Bronchial epithelial cell (primary cell): ENCODE measurements at regions not wholly inside any gene's neighbourhood (a gene's known extent, or its start where the extent isn't known, plus 50 kb on each side); places are given as distances from the start of the nearest gene placed in this dataset.
A peak's percentile ranks its signal among the peaks of the same experiment; 100 is the strongest.

ENCODE experiments used
- DNase-seq: peaks from one replicate; pipeline ENCODE4 v3.0.0-alpha.2; 2010; ENCODE audit warnings: low read depth
- FAIRE-seq: peaks from 2 replicates; lab custom pipeline; 2011; peaks lifted over from hg19 to GRCh38; lab: Jason Lieb, UNC
- H3K27me3 ChIP-seq: 2 replicates; pipeline ENCODE4 v1.5.1; 2011; ENCODE audit warnings: low read length; ENCODE audit not compliant: control insufficient read depth, insufficient read depth
- H3K36me3 ChIP-seq: 2 replicates; pipeline ENCODE4 v1.5.1; 2011; ENCODE audit warnings: low read length; ENCODE audit not compliant: control insufficient read depth, insufficient read depth
- H3K4me3 ChIP-seq: 2 replicates; pipeline ENCODE4 v1.5.1; 2011; ENCODE audit warnings: mild to moderate bottlenecking, low read depth, low read length, control low read depth
- TF ChIP-seq, protein P1 (sequence below): IDR thresholded peaks from 2 replicates; pipeline ENCODE4 v1.5.1; 2011; ENCODE audit warnings: mild to moderate bottlenecking, moderate library complexity, low read length, control low read depth, inconsistent platforms; ENCODE audit not compliant: insufficient read depth, severe bottlenecking

- DNase-seq (no peak), FAIRE-seq (no peak)
- H3K36me3 ChIP-seq: no peaks in the 10 kb centered on the region
- H3K27me3 ChIP-seq: no peaks in the 10 kb centered on the region
- TF ChIP-seq, protein P1, sequence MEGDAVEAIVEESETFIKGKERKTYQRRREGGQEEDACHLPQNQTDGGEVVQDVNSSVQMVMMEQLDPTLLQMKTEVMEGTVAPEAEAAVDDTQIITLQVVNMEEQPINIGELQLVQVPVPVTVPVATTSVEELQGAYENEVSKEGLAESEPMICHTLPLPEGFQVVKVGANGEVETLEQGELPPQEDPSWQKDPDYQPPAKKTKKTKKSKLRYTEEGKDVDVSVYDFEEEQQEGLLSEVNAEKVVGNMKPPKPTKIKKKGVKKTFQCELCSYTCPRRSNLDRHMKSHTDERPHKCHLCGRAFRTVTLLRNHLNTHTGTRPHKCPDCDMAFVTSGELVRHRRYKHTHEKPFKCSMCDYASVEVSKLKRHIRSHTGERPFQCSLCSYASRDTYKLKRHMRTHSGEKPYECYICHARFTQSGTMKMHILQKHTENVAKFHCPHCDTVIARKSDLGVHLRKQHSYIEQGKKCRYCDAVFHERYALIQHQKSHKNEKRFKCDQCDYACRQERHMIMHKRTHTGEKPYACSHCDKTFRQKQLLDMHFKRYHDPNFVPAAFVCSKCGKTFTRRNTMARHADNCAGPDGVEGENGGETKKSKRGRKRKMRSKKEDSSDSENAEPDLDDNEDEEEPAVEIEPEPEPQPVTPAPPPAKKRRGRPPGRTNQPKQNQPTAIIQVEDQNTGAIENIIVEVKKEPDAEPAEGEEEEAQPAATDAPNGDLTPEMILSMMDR: no peak
- H3K4me3 ChIP-seq: no peak overlapping the region
These were observed 344.8 kb downstream of the MTRR start for GRCh38 chr5:8213701-8214240.

- FAIRE-seq (no peak), DNase-seq (no peak)
- TF ChIP-seq, protein P1: no peak
- H3K4me3 ChIP-seq: no peak overlapping the region
- no peaks in the 10 kb centered on the region for H3K27me3 ChIP-seq
- no peaks in the 10 kb centered on the region for H3K36me3 ChIP-seq
These were observed 348.0 kb downstream of the MTRR start for GRCh38 chr5:8216921-8217320.

DNA sequence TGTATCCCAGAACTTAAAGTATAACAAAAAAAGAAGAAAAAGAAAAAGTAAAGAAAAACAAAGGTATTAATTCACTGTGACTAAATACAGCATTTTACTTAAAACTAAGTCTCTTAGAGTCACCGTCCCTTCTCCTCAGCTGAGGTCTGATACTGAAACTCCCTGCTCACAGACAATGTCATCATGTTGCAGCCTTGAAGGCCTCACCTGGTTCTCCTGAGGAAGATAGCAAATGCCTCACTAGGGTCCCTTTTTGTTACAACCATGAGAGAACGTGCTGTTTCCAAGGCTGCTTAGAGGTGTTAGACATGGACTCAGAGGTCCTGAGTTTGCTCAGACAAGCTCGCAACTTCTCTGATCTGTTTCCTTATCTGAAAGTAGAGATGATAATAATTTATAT lies 357.2 kb downstream of the MTRR start:
- Histone ChIP-seq H3K36me3 (no peaks in the 10 kb centered on the region), H3K27me3 (no peaks in the 10 kb centered on the region), H3K4me3 (no peak overlapping the region)
- DNase-seq (no peak), FAIRE-seq (no peak)
- TF ChIP-seq, protein P1: no peak

- Histone ChIP-seq H3K4me3 (no peak overlapping the region), H3K27me3 (no peaks in the 10 kb centered on the region), H3K36me3 (no peaks in the 10 kb centered on the region)
- TF ChIP-seq, protein P1: no peak
- no peak for DNase-seq
- FAIRE-seq: no peak
These were observed 358.2 kb downstream of the MTRR start for GRCh38 chr5:8227112-8227511.

- no peak for DNase-seq
- Histone ChIP-seq H3K36me3 (no peaks in the 10 kb centered on the region), H3K4me3 (no peak overlapping the region), H3K27me3 (no peaks in the 10 kb centered on the region)
- TF ChIP-seq, protein P1: no peak
- FAIRE-seq: peak; percentile 93
These were observed 360.6 kb downstream of the MTRR start for GRCh38 chr5:8229551-8229950.

- TF ChIP-seq, protein P1: no peak
- no peak for FAIRE-seq
- H3K36me3 ChIP-seq: no peaks in the 10 kb centered on the region
- DNase-seq: no peak
- no peaks in the 10 kb centered on the region for H3K27me3 ChIP-seq
- H3K4me3 ChIP-seq: no peak overlapping the region
These were observed 361.9 kb downstream of the MTRR start for GRCh38 chr5:8230868-8231267.
